ENCODE measurements at regions not wholly inside any gene's neighbourhood (a gene's known extent, or its start where the extent isn't known, plus 50 kb on each side); places are given as distances from the start of the nearest gene placed in this dataset.
"Not testable (repeated sequence)": the region's sequence is repeated elsewhere in the genome, so short reads cannot be mapped to it uniquely, and the experiment has no call there.

DNA sequence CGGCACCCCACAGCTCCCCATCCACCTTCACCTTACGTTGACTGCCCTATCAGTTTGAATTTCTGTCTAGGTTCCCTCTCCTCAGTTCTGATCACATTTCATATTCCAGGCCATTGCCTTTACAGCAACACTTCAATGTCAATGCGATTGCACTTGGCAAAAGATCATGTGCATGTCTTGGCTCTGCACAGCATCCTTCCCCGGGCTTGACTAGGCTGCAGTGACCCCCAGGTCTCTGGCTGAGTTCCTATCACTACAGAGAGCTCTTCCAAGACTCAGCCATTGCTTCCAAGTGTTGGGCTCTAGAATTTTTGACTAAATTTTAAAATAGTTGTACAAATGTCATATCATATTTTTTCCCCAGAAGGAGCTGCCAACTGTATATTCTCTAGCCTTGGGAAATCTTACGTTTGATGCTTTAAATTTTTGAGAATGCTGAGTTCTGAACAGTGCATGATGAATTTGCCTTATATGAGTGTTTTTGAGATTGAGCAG, 103.8 kb upstream of the NEDD4L start:
- Histone ChIP-seq H3K4me1 (no peaks in the 10 kb centered on the region), H3K27ac (no peak overlapping the region), H3K9me3 (no peaks in the 10 kb centered on the region), H3K36me3 (no peaks in the 10 kb centered on the region), H3K27me3 (peaks cover 0 to 11% (median 3%) of the 10 kb centered on the region in 7 donors), H3K4me3 (no peak overlapping the region)
- 54 to 55% methylated on average over 5 of the region's 5 CpGs for WGBS, 2 donors
- ATAC-seq (no peak), DNase-seq (no peak)
- intact Hi-C loops (cut with DNase I), result loop anchor here in 1 of 10 donors (5.0 kb wide), 1 partner anchor 48 kb away; no protein-coding TSS in a partner anchor
- TF ChIP-seq, protein P1, sequence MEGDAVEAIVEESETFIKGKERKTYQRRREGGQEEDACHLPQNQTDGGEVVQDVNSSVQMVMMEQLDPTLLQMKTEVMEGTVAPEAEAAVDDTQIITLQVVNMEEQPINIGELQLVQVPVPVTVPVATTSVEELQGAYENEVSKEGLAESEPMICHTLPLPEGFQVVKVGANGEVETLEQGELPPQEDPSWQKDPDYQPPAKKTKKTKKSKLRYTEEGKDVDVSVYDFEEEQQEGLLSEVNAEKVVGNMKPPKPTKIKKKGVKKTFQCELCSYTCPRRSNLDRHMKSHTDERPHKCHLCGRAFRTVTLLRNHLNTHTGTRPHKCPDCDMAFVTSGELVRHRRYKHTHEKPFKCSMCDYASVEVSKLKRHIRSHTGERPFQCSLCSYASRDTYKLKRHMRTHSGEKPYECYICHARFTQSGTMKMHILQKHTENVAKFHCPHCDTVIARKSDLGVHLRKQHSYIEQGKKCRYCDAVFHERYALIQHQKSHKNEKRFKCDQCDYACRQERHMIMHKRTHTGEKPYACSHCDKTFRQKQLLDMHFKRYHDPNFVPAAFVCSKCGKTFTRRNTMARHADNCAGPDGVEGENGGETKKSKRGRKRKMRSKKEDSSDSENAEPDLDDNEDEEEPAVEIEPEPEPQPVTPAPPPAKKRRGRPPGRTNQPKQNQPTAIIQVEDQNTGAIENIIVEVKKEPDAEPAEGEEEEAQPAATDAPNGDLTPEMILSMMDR (IDR thresholded peaks at IDR 0.05), result no peak

DNA sequence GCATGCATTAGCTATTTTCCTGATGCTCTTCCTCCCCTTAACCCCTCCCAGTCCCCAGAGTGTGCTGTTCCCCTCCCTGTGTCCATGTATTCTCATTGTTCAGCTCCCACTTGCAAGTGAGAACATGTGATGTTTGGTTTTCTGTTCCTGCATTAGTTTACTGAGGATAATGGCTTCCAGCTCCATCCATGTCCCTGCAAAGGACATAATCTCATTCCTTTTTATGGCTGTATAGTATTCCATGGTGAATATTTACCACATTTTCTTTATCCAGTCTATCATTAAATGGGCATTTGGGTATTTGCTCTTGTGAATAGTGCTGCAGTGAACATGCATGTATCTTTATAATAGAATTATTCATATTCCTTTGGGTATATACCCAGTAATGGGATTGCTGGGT, 109.7 kb upstream of the NEDD4L start:
- ATAC-seq; intact Hi-C loops (cut with DNase I); H3K36me3 ChIP-seq; H3K27me3 ChIP-seq; H3K4me1 ChIP-seq; H3K4me3 ChIP-seq; H3K27ac ChIP-seq; H3K9me3 ChIP-seq; DNase-seq: not testable (repeated sequence)

DNA sequence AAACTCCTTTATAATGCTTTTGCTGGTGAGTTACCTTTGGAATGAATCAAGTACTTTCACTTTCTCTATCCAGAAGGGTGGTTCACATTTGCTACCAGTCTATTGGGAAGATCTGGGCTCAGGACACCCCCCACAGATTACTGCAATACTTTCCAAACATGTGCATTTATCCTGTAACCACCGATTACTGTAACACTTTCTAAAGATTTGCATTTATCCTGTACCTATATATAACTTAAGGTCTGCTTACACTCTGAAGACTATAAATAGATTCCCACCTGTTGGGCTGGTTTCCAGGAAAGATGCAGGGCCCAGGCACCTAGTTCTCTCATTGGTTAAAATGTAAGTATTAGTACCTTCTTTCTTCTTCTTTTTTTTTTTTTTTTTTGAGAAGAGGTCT, 113.0 kb upstream of the NEDD4L start:
- Histone ChIP-seq H3K4me3 (peak overlapping the region in 1 of 10 donors; percentile 5), H3K27me3 (no peaks in the 10 kb centered on the region), H3K36me3 (no peaks in the 10 kb centered on the region), H3K9me3 (peaks cover 0 to 4% (median 0%) of the 10 kb centered on the region in 11 donors), H3K4me1 (peaks cover 0 to 6% (median 4%) of the 10 kb centered on the region in 9 donors), H3K27ac (no peak overlapping the region)
- ATAC-seq (no peak), DNase-seq (no peak)
- intact Hi-C loops (cut with DNase I), result no loop called here
- WGBS, 2 donors, result 21 to 28% methylated on average over 1 of the region's 1 CpG
- TF ChIP-seq, protein P1 (IDR thresholded peaks at IDR 0.05), result no peak

DNA sequence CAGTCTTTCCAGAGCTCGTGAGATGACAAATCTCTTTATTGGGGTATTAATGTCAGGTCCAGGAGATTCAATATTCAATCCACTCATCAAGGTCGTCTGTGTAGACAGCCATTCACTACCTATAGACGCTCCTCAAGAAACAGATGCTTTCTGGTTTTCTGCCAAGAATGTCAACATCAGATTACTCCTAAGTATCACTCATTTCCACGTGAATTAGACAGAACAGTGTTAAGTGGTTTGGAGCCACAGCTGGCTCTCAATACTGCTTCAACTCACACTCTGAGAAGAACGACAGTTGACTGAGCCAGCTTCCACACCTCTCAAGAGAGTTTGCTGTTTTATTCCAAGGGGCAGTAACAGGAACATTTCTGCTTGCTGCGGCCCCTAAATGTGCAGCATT, 113.5 kb upstream of the NEDD4L start:
- no peaks in the 10 kb centered on the region for H3K27me3 ChIP-seq
- H3K36me3 ChIP-seq, result no peaks in the 10 kb centered on the region
- ATAC-seq (no peak), DNase-seq (no peak)
- TF ChIP-seq, protein P1 (IDR thresholded peaks at IDR 0.05), result no peak
- H3K27ac ChIP-seq, result no peak overlapping the region
- WGBS, 2 donors, result 45 to 51% methylated on average over 6 of the region's 6 CpGs
- intact Hi-C loops (cut with DNase I), result no loop called here
- no peak overlapping the region for H3K4me3 ChIP-seq
- peaks cover 0 to 6% (median 4%) of the 10 kb centered on the region in 9 donors for H3K4me1 ChIP-seq
- H3K9me3 ChIP-seq, result peaks cover 0 to 4% (median 0%) of the 10 kb centered on the region in 11 donors

DNA sequence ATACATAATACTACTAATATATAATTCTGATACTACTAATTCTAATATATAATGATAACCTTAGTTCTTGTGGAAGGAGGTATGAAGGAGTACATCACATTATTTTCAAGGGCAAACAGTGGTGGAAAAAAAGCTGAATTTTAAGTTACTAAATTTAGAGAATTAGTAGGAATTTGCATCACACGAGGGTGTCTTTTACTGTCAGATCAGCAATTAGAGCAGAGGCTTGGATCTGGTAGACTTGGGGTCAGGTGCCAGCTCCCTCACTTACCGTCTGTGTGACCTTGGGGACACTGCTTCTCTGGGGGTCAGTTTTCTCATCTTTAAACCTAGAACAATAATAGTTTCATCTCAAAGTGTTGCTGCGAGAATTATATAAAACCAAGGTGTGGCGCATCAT, 114.1 kb upstream of the NEDD4L start:
- no peak overlapping the region for H3K4me3 ChIP-seq
- TF ChIP-seq, protein P1 (IDR thresholded peaks at IDR 0.05), result no peak
- peaks cover 0 to 6% (median 4%) of the 10 kb centered on the region in 9 donors for H3K4me1 ChIP-seq
- ATAC-seq, result no peak
- H3K36me3 ChIP-seq, result no peaks in the 10 kb centered on the region
- DNase-seq, result no peak
- no peak overlapping the region for H3K27ac ChIP-seq
- WGBS, 2 donors, result 80 to 85% methylated on average over 4 of the region's 4 CpGs
- peaks cover 0 to 4% (median 0%) of the 10 kb centered on the region in 11 donors for H3K9me3 ChIP-seq
- intact Hi-C loops (cut with DNase I), result no loop called here
- H3K27me3 ChIP-seq, result no peaks in the 10 kb centered on the region

Data from heart right ventricle (tissue), 16 donors.